GM12892 (cell line): ENCODE measurements at regions not wholly inside any gene's neighbourhood (a gene's known extent, or its start where the extent isn't known, plus 50 kb on each side); places are given as distances from the start of the nearest gene placed in this dataset.

ENCODE experiments used
- POLR2A ChIP-seq: IDR thresholded peaks from 2 replicates; pipeline ENCODE4 v1.6.1; 2011; ENCODE audit warnings: low read depth, low read length, control low read depth
- POLR2AphosphoS5 ChIP-seq: IDR thresholded peaks from 2 replicates; pipeline ENCODE4 v1.6.1; 2011; ENCODE audit warnings: low read depth, low read length, control low read depth
- TAF1 ChIP-seq: IDR thresholded peaks from 2 replicates; pipeline ENCODE4 v1.6.1; 2011; ENCODE audit warnings: low read depth, mild to moderate bottlenecking, control low read depth, low read length, borderline replicate concordance

GRCh38 chr9:30746589-30746988, 1637.9 kb upstream of the ACO1 start:
- TF ChIP-seq POLR2AphosphoS5 (no peak), POLR2A (no peak), TAF1 (no peak)
